G401.6 (cell line): ENCODE measurements at regions not wholly inside any gene's neighbourhood (a gene's known extent, or its start where the extent isn't known, plus 50 kb on each side); places are given as distances from the start of the nearest gene placed in this dataset.

Source experiments
- FAIRE-seq: peaks from 2 replicates; lab custom pipeline; 2012; peaks lifted over from hg19 to GRCh38; lab: Jason Lieb, UNC

GRCh38 chr10:110436554-110437350 is 61.0 kb upstream of the DUSP5 start:
- FAIRE-seq: no peak

GRCh38 chr10:110437351-110437605 is 60.4 kb upstream of the DUSP5 start:
- no peak for FAIRE-seq

GRCh38 chr10:110437761-110438341 is 59.9 kb upstream of the DUSP5 start:
- FAIRE-seq: no peak

GRCh38 chr10:110442746-110443145 is 55.0 kb upstream of the DUSP5 start:
- FAIRE-seq: no peak

GRCh38 chr10:110443239-110444003 is 54.3 kb upstream of the DUSP5 start:
- FAIRE-seq: no peak

- FAIRE-seq: no peak
Measured at GRCh38 chr10:110444004-110444337, 53.7 kb upstream of the DUSP5 start.

- no peak for FAIRE-seq
Measured at GRCh38 chr10:110445871-110446270, 51.8 kb upstream of the DUSP5 start.

- no peak for FAIRE-seq
Measured at GRCh38 chr10:110446277-110446676, 51.4 kb upstream of the DUSP5 start.

- no peak for FAIRE-seq
Measured at GRCh38 chr10:110446954-110447608, 50.6 kb upstream of the DUSP5 start.

- FAIRE-seq: no peak
Measured at GRCh38 chr10:110447886-110448285, 49.8 kb upstream of the DUSP5 start.
